AG04450 (cell line): ENCODE measurements at regions not wholly inside any gene's neighbourhood (a gene's known extent, or its start where the extent isn't known, plus 50 kb on each side); places are given as distances from the start of the nearest gene placed in this dataset.
"Not testable (repeated sequence)": the region's sequence is repeated elsewhere in the genome, so short reads cannot be mapped to it uniquely, and the experiment has no call there.

Experiments used
- CTCF ChIA-PET: fragments of 300-600, 350-600 bp; formaldehyde crosslinking; extraction: SDS; loops from one replicate; lab custom pipeline; 2022; ENCODE audit warnings: antibody characterized with exemption, inconsistent platforms; lab: Charles Lee
- POLR2A ChIA-PET: fragments of 350-600 bp; formaldehyde crosslinking; extraction: SDS; loops from one replicate; lab custom pipeline; 2021; ENCODE audit warnings: antibody characterized with exemption, inconsistent platforms; lab: Yijun Ruan, JAX
- DNase-seq: peaks from one replicate; pipeline ENCODE4 v3.0.0-alpha.2; 2011; ENCODE audit warnings: low read depth, low spot score
- H3K27ac ChIP-seq: one replicate; pipeline ENCODE4 v1.5.1; 2012; ENCODE audit warnings: low read depth, low read length, control low read depth
- H3K27me3 ChIP-seq: one replicate; pipeline ENCODE4 v1.6.0; 2012; ENCODE audit warnings: low read length; ENCODE audit not compliant: control insufficient read depth, insufficient read depth
- H3K4me3 ChIP-seq: 2 replicates; pipeline ENCODE4 v1.5.1; 2011; ENCODE audit warnings: mild to moderate bottlenecking, low read depth, low read length, control low read depth
- H3K9me3 ChIP-seq: 2 replicates; pipeline ENCODE4 v1.5.1; 2012; ENCODE audit warnings: low read length; ENCODE audit not compliant: control insufficient read depth, insufficient read depth
- CTCF ChIP-seq: IDR thresholded peaks from 2 replicates; pipeline ENCODE4 v1.5.1; 2011; ENCODE audit warnings: low read depth, low read length, control low read depth, inconsistent platforms

GRCh38 chr7:110446658-110447057, 644.3 kb upstream of the LRRN3 start:
- DNase-seq: no peak
- Histone ChIP-seq H3K27ac (no peak overlapping the region), H3K9me3 (no peaks in the 10 kb centered on the region), H3K27me3 (no peaks in the 10 kb centered on the region), H3K4me3 (no peak overlapping the region)
- CTCF ChIA-PET: no interaction called here
- no peak for TF ChIP-seq CTCF
- POLR2A ChIA-PET: no interaction called here

- no peaks in the 10 kb centered on the region for H3K27me3 ChIP-seq
- ChIA-PET POLR2A (no interaction called here), CTCF (no interaction called here)
- no peak for DNase-seq
- H3K4me3 ChIP-seq: no peak overlapping the region
- no peaks in the 10 kb centered on the region for H3K9me3 ChIP-seq
- H3K27ac ChIP-seq: no peak overlapping the region
- TF ChIP-seq CTCF: no peak
These were observed 642.0 kb upstream of the LRRN3 start for GRCh38 chr7:110448918-110449317.

DNA sequence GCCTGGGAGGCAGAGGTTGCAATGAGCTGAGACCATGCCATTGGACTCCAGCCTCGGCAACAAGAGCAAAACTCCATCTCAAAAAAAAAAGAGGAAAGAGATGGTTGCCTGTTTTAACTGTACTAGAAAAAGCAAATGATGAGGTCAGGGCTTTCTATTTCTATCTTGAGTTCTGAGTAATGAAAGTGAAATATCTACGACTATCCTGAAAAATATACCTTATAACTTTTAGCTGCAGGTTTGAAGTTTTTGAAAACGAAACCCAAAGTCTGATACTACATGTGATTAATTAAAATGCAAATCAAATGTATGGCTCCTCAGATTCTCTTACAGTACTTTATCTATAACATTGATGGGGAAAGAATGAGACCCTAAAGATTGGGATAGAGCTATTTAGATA, 636.2 kb upstream of the LRRN3 start:
- no peak for DNase-seq
- no peak overlapping the region for H3K27ac ChIP-seq
- no peaks in the 10 kb centered on the region for H3K27me3 ChIP-seq
- H3K4me3 ChIP-seq: no peak overlapping the region
- no peaks in the 10 kb centered on the region for H3K9me3 ChIP-seq
- ChIA-PET POLR2A (no interaction called here), CTCF (interaction anchor here (1.3 kb wide), 1 partner anchor 11 kb away, joined by 3 read pairs; no protein-coding TSS in a partner anchor)
- no peak for TF ChIP-seq CTCF

DNA sequence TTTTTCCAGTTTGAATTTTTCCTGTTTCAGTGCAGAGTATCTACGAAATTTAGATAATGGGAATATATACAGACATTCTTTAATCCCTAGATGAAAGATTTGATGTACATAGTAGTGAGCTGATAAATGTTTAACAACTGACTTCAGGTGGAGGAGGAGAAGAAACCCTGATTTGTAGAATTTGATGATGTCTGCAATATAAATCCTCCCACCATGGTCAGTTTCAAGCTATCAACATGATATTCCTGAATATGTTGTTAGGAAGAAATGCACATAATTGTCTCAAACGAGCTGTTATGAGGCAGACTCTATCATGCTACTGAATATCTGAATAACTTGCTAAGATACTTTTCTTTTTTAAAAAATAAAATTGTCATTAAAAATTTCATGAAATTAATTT, 629.3 kb upstream of the LRRN3 start:
- Histone ChIP-seq H3K9me3 (no peaks in the 10 kb centered on the region), H3K27ac (no peak overlapping the region), H3K4me3 (no peak overlapping the region), H3K27me3 (no peaks in the 10 kb centered on the region)
- no peak for DNase-seq
- ChIA-PET CTCF (no interaction called here), POLR2A (no interaction called here)
- no peak for TF ChIP-seq CTCF

- DNase-seq: no peak
- no peak overlapping the region for H3K4me3 ChIP-seq
- ChIA-PET POLR2A (no interaction called here), CTCF (interaction anchor here (0.6 kb wide), 1 partner anchor 14 kb away, joined by 4 read pairs; no protein-coding TSS in a partner anchor)
- no peak overlapping the region for H3K27ac ChIP-seq
- H3K27me3 ChIP-seq: no peaks in the 10 kb centered on the region
- H3K9me3 ChIP-seq: no peaks in the 10 kb centered on the region
- TF ChIP-seq CTCF: no peak
These were observed 620.5 kb upstream of the LRRN3 start for GRCh38 chr7:110470420-110470819.

- CTCF ChIA-PET, H3K27me3 ChIP-seq, H3K4me3 ChIP-seq, H3K27ac ChIP-seq, H3K9me3 ChIP-seq, POLR2A ChIA-PET, DNase-seq: not testable (repeated sequence)
These were observed 618.5 kb upstream of the LRRN3 start for GRCh38 chr7:110472419-110472818.
